Loucy (cell line): ENCODE measurements at regions not wholly inside any gene's neighbourhood (a gene's known extent, or its start where the extent isn't known, plus 50 kb on each side); places are given as distances from the start of the nearest gene placed in this dataset.

ENCODE experiments used
- H2AFZ ChIP-seq: fragments of 200-600 bp; sonication (generic); 2 replicates; pipeline ENCODE4 v1.6.0; 2016; ENCODE audit warnings: antibody characterized with exemption, mild to moderate bottlenecking, low read length, moderate library complexity
- H3F3A ChIP-seq: fragments of 200-600 bp; 2 replicates; pipeline ENCODE4 v1.6.0; 2016; ENCODE audit warnings: antibody characterized with exemption, low read depth, mild to moderate bottlenecking
- H3K27me3 ChIP-seq: fragments of 200-600 bp; sonication (generic); 2 replicates; pipeline ENCODE4 v1.6.1; 2014; ENCODE audit warnings: low read length, mild to moderate bottlenecking; ENCODE audit not compliant: insufficient read depth, poor library complexity, severe bottlenecking
- H3K36me3 ChIP-seq: fragments of 200-600 bp; sonication (generic); 2 replicates; pipeline ENCODE4 v1.6.1; 2016; ENCODE audit warnings: low read length; ENCODE audit not compliant: insufficient read depth
- H3K4me1 ChIP-seq: fragments of 200-600 bp; sonication (generic); 2 replicates; pipeline ENCODE4 v1.5.1; 2014; ENCODE audit warnings: low read length, mild to moderate bottlenecking; ENCODE audit not compliant: insufficient read depth, poor library complexity, severe bottlenecking
- H3K4me2 ChIP-seq: fragments of 200-600 bp; sonication (generic); 2 replicates; pipeline ENCODE4 v1.6.0; 2014; ENCODE audit warnings: antibody characterized with exemption, low read length, low read depth, mild to moderate bottlenecking; ENCODE audit not compliant: poor library complexity, severe bottlenecking
- H3K4me3 ChIP-seq: fragments of 200-600 bp; sonication (generic); 2 replicates; pipeline ENCODE4 v1.5.1; 2014; ENCODE audit warnings: low read length, mild to moderate bottlenecking, mixed read lengths; ENCODE audit not compliant: poor library complexity, severe bottlenecking
- H3K79me2 ChIP-seq: fragments of 200-600 bp; sonication (generic); 2 replicates; pipeline ENCODE4 v1.6.1; 2014; ENCODE audit warnings: low read length; ENCODE audit not compliant: insufficient read depth
- H3K9ac ChIP-seq: fragments of 200-600 bp; sonication (generic); 2 replicates; pipeline ENCODE4 v1.6.0; 2014; ENCODE audit warnings: mild to moderate bottlenecking, low read depth, low read length, moderate library complexity; ENCODE audit not compliant: poor library complexity, severe bottlenecking
- H3K9me2 ChIP-seq: fragments of 200-600 bp; sonication (generic); replicated peaks from 2 replicates; pipeline ENCODE4 v1.6.1; 2016; ENCODE audit warnings: low read depth, low read length, mixed read lengths
- H3K9me3 ChIP-seq: fragments of 200-600 bp; sonication (generic); 2 replicates; pipeline ENCODE4 v1.6.1; 2014; ENCODE audit warnings: mild to moderate bottlenecking, antibody characterized with exemption, low read length, low read depth; ENCODE audit not compliant: insufficient read depth
- H4K20me1 ChIP-seq: fragments of 200-600 bp; sonication (generic); 2 replicates; pipeline ENCODE4 v1.6.0; 2014; ENCODE audit warnings: antibody characterized with exemption, low read length, mild to moderate bottlenecking; ENCODE audit not compliant: insufficient read depth, poor library complexity, severe bottlenecking
- CTCF ChIP-seq: fragments of 200-600 bp; sonication (generic); conservative IDR thresholded peaks from 2 replicates; pipeline ENCODE4 v1.5.1; 2014; ENCODE audit warnings: mild to moderate bottlenecking, antibody characterized with exemption, low read length
- EZH2phosphoT487 ChIP-seq: fragments of 200-600 bp; IDR thresholded peaks from 2 replicates; pipeline ENCODE4 v1.6.1; 2018; ENCODE audit warnings: antibody characterized with exemption, mild to moderate bottlenecking, moderate library complexity, borderline replicate concordance

- Histone ChIP-seq H3K9me3 (no peaks in the 10 kb centered on the region), H3K4me1 (peaks cover 15% of the 10 kb centered on the region), H3K79me2 (no peaks in the 10 kb centered on the region), H3K9me2 (no peaks in the 10 kb centered on the region), H3K4me3 (no peak overlapping the region), H3F3A (no peaks in the 10 kb centered on the region), H3K27me3 (no peaks in the 10 kb centered on the region), H3K9ac (no peak overlapping the region), H2AFZ (no peak overlapping the region), H3K36me3 (no peaks in the 10 kb centered on the region), H3K4me2 (no peak overlapping the region), H4K20me1 (no peaks in the 10 kb centered on the region)
- TF ChIP-seq CTCF (no peak), EZH2phosphoT487 (no peak)
Measured at GRCh38 chr9:16060436-16061129, 507.7 kb downstream of the CCDC171 start.

GRCh38 chr9:16062542-16063240, 509.8 kb downstream of the CCDC171 start:
- Histone ChIP-seq H3K4me3 (no peak overlapping the region), H3K9me2 (no peaks in the 10 kb centered on the region), H3K9me3 (no peaks in the 10 kb centered on the region), H4K20me1 (no peaks in the 10 kb centered on the region), H3K9ac (no peak overlapping the region), H3K4me1 (peaks cover 9% of the 10 kb centered on the region), H2AFZ (no peak overlapping the region), H3K79me2 (no peaks in the 10 kb centered on the region), H3F3A (no peaks in the 10 kb centered on the region), H3K27me3 (no peaks in the 10 kb centered on the region), H3K36me3 (no peaks in the 10 kb centered on the region), H3K4me2 (no peak overlapping the region)
- TF ChIP-seq CTCF (no peak), EZH2phosphoT487 (no peak)

GRCh38 chr9:16063241-16063591, 510.4 kb downstream of the CCDC171 start:
- no peak overlapping the region for H3K4me2 ChIP-seq
- no peaks in the 10 kb centered on the region for H3K27me3 ChIP-seq
- no peaks in the 10 kb centered on the region for H4K20me1 ChIP-seq
- H2AFZ ChIP-seq = no peak overlapping the region
- no peaks in the 10 kb centered on the region for H3K79me2 ChIP-seq
- H3K9me2 ChIP-seq = no peaks in the 10 kb centered on the region
- no peak overlapping the region for H3K4me3 ChIP-seq
- H3K4me1 ChIP-seq = peaks cover 7% of the 10 kb centered on the region
- no peaks in the 10 kb centered on the region for H3F3A ChIP-seq
- no peaks in the 10 kb centered on the region for H3K9me3 ChIP-seq
- no peaks in the 10 kb centered on the region for H3K36me3 ChIP-seq
- TF ChIP-seq EZH2phosphoT487 = no peak
- TF ChIP-seq CTCF = no peak
- H3K9ac ChIP-seq = no peak overlapping the region
